Endodermal cell (in vitro differentiated cells): ENCODE measurements at regions not wholly inside any gene's neighbourhood (a gene's known extent, or its start where the extent isn't known, plus 50 kb on each side); places are given as distances from the start of the nearest gene placed in this dataset.

Source experiments
- DNase-seq: peaks from one replicate; pipeline ENCODE4 v3.0.0-alpha.2; 2017
- H3K27ac ChIP-seq: 2 replicates; pipeline ENCODE4 v1.5.1; 2013; ENCODE audit warnings: mild to moderate bottlenecking, low read depth, low read length, moderate library complexity
- H3K27me3 ChIP-seq: 2 replicates; pipeline ENCODE4 v1.6.1; 2013; ENCODE audit warnings: mild to moderate bottlenecking, low read length, moderate library complexity; ENCODE audit not compliant: insufficient read depth, control insufficient read depth, poor library complexity, severe bottlenecking
- H3K36me3 ChIP-seq: 2 replicates; pipeline ENCODE4 v1.7.0; 2013; ENCODE audit warnings: mild to moderate bottlenecking, low read length, moderate library complexity; ENCODE audit not compliant: control insufficient read depth, insufficient read depth
- H3K4me1 ChIP-seq: one replicate; pipeline ENCODE4 v1.7.0; 2013; ENCODE audit warnings: low read length; ENCODE audit not compliant: control insufficient read depth, insufficient read depth
- H3K4me3 ChIP-seq: 2 replicates; pipeline ENCODE4 v1.5.1; 2013; ENCODE audit warnings: mild to moderate bottlenecking, low read length, moderate library complexity
- H3K9ac ChIP-seq: 2 replicates; pipeline ENCODE4 v1.6.1; 2013; ENCODE audit warnings: mild to moderate bottlenecking, low read length, moderate library complexity; ENCODE audit not compliant: poor library complexity, severe bottlenecking; ENCODE audit errors: extremely low read depth
- H3K9me3 ChIP-seq: 2 replicates; pipeline ENCODE4 v1.6.1; 2013; ENCODE audit warnings: mild to moderate bottlenecking, low read length, moderate library complexity; ENCODE audit not compliant: control insufficient read depth
- H3K27ac Mint-ChIP-seq: 2 replicates; pipeline ENCODE4 v1.8.0; 2020; ENCODE audit warnings: mixed read lengths
- H3K27me3 Mint-ChIP-seq: 2 replicates; pipeline ENCODE4 v1.8.0; 2021; ENCODE audit warnings: mild to moderate bottlenecking, mixed read lengths; ENCODE audit not compliant: insufficient read depth
- H3K36me3 Mint-ChIP-seq: 2 replicates; pipeline ENCODE4 v1.8.0; 2020; ENCODE audit warnings: low read depth, mixed read lengths
- H3K4me1 Mint-ChIP-seq: 2 replicates; pipeline ENCODE4 v1.8.0; 2020; ENCODE audit warnings: mixed read lengths
- H3K4me3 Mint-ChIP-seq: 2 replicates; pipeline ENCODE4 v1.8.0; 2020; ENCODE audit warnings: mild to moderate bottlenecking, moderate library complexity, mixed read lengths
- H3K9me3 Mint-ChIP-seq: 2 replicates; pipeline ENCODE4 v1.8.0; 2020; ENCODE audit warnings: mild to moderate bottlenecking, mixed read lengths
- whole genome bisulfite sequencing, 2 experiments: methylation state at CpG; one replicate each; pipeline versions ENCODE4 v1.1.5 to v1.1.7; 2013; ENCODE audit warnings: missing lambda C conversion rate in 2 of 2, mixed read lengths in 1 of 2; ENCODE audit not compliant: insufficient coverage in 1 of 2, insufficient read length in 1 of 2; 5-methylcytosine and 5-hydroxymethylcytosine counted together
- TF ChIP-seq, protein P1 (sequence below): fragments of 200-600 bp; sonication (generic); conservative IDR thresholded peaks from 2 replicates; pipeline ENCODE4 v1.5.0; 2021; ENCODE audit warnings: antibody characterized with exemption, mild to moderate bottlenecking

DNA sequence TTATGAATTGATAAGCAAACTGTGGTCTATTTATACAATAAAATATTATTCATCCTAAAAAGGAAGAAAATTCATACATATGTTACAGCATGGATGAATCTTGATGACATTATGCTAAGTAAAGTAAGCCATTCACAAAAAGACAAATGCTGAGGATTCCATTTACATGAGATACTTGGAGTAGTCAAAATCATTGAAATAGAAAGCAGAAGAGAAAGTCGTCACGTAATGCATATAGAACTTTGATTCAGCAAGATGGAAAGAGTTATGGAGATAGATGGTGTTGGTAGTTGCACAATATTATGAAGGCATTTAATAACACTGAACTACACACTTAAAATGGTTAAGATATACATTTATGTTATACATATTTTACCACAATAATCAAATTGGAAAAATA lies 309.7 kb upstream of the KLF6 start:
- no peaks in the 10 kb centered on the region for H3K4me1 ChIP-seq
- no peak overlapping the region for H3K4me3 Mint-ChIP-seq
- no peak overlapping the region for H3K27ac Mint-ChIP-seq
- TF ChIP-seq, protein P1, sequence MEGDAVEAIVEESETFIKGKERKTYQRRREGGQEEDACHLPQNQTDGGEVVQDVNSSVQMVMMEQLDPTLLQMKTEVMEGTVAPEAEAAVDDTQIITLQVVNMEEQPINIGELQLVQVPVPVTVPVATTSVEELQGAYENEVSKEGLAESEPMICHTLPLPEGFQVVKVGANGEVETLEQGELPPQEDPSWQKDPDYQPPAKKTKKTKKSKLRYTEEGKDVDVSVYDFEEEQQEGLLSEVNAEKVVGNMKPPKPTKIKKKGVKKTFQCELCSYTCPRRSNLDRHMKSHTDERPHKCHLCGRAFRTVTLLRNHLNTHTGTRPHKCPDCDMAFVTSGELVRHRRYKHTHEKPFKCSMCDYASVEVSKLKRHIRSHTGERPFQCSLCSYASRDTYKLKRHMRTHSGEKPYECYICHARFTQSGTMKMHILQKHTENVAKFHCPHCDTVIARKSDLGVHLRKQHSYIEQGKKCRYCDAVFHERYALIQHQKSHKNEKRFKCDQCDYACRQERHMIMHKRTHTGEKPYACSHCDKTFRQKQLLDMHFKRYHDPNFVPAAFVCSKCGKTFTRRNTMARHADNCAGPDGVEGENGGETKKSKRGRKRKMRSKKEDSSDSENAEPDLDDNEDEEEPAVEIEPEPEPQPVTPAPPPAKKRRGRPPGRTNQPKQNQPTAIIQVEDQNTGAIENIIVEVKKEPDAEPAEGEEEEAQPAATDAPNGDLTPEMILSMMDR, result no peak
- 98% methylated on average over 2 of the region's 2 CpGs; no CpG with 5 or more reads in 1 of the 2 experiments for whole genome bisulfite sequencing, 2 experiments
- no peak for DNase-seq
- H3K27me3 Mint-ChIP-seq, result no peaks in the 10 kb centered on the region
- no peaks in the 10 kb centered on the region for H3K9me3 Mint-ChIP-seq
- no peaks in the 10 kb centered on the region for H3K36me3 ChIP-seq
- no peaks in the 10 kb centered on the region for H3K9me3 ChIP-seq
- no peak overlapping the region for H3K9ac ChIP-seq
- peaks cover 7% of the 10 kb centered on the region for H3K4me1 Mint-ChIP-seq
- no peaks in the 10 kb centered on the region for H3K27me3 ChIP-seq
- H3K36me3 Mint-ChIP-seq, result no peaks in the 10 kb centered on the region
- no peak overlapping the region for H3K4me3 ChIP-seq
- H3K27ac ChIP-seq, result no peak overlapping the region

DNA sequence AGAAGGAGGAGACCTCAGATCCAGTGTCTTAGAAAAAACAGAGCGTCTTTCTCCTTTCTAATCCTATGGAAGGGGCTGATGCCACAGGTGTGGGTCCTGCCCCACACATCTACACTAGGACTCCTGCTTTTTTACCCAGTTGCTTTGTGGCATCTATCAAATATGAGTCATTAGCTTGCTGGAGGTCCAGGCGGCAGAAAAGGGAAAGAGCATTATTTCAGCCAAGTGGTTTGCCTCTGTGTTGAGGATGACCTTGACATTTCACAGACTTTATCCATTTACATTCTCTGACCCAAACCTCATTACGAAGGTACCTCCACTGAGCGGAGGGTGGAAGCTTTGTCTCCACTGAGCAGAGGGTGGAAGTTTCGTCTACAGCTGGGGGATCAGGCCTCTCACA lies 308.4 kb upstream of the KLF6 start:
- H3K9ac ChIP-seq, result no peak overlapping the region
- no peaks in the 10 kb centered on the region for H3K27me3 Mint-ChIP-seq
- TF ChIP-seq, protein P1, result no peak
- H3K27me3 ChIP-seq, result no peaks in the 10 kb centered on the region
- no peak overlapping the region for H3K4me3 ChIP-seq
- H3K9me3 ChIP-seq, result no peaks in the 10 kb centered on the region
- H3K4me1 ChIP-seq, result no peaks in the 10 kb centered on the region
- H3K4me1 Mint-ChIP-seq, result peaks cover 7% of the 10 kb centered on the region
- H3K36me3 ChIP-seq, result no peaks in the 10 kb centered on the region
- H3K4me3 Mint-ChIP-seq, result no peak overlapping the region
- H3K9me3 Mint-ChIP-seq, result no peaks in the 10 kb centered on the region
- 92% methylated on average over 2 to 5 of the region's 5 CpGs for WGBS, 2 experiments
- H3K27ac ChIP-seq, result no peak overlapping the region
- H3K36me3 Mint-ChIP-seq, result no peaks in the 10 kb centered on the region
- DNase-seq, result no peak
- H3K27ac Mint-ChIP-seq, result no peak overlapping the region

DNA sequence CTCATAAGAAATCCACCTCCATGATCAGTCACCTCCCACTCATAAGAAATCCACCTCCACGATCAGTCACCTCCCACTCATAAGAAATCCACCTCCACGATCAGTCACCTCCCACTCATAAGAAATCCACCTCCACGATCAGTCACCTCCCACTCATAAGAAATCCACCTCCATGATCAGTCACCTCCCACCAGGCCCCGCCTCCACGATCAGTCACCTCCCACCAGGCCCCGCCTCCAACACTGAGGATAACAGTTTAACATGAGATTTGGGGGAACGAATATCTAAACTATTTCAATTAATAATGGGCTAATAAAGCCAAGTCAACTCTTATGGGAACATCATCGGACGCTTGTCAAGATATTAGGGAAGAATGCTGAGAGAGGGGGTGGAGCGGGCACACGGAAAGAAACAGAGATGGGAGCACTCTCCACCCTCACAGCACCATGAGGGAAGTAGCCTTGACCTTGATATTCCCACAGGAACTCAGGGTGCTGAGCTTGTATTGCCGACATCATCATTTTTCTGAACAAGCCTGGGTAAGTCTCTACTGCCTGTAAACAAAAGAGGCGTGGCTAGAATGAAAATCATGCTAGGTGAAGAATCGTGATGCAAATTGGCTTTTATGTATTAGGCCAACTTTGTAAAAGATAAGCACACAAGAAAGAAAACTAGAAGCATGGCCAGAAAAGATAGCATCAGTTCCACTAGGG lies 303.5 kb upstream of the KLF6 start:
- no peaks in the 10 kb centered on the region for H3K27me3 Mint-ChIP-seq
- H3K27ac ChIP-seq, result no peak overlapping the region
- TF ChIP-seq, protein P1, result no peak
- H3K4me3 ChIP-seq, result no peak overlapping the region
- peaks cover 11% of the 10 kb centered on the region for H3K4me1 Mint-ChIP-seq
- no peak overlapping the region for H3K4me3 Mint-ChIP-seq
- no peaks in the 10 kb centered on the region for H3K36me3 Mint-ChIP-seq
- H3K9ac ChIP-seq, result no peak overlapping the region
- no peaks in the 10 kb centered on the region for H3K9me3 ChIP-seq
- WGBS, 2 experiments, result 96% methylated on average over 7 to 14 of the region's 14 CpGs
- H3K9me3 Mint-ChIP-seq, result no peaks in the 10 kb centered on the region
- H3K27ac Mint-ChIP-seq, result no peak overlapping the region
- H3K36me3 ChIP-seq, result no peaks in the 10 kb centered on the region
- H3K27me3 ChIP-seq, result no peaks in the 10 kb centered on the region
- H3K4me1 ChIP-seq, result peaks cover 3% of the 10 kb centered on the region
- no peak for DNase-seq
